Fibroblast of lung (primary cell): ENCODE measurements at regions not wholly inside any gene's neighbourhood (a gene's known extent, or its start where the extent isn't known, plus 50 kb on each side); places are given as distances from the start of the nearest gene placed in this dataset.

Experiments used
- DNase-seq, 2 donors: peaks; one replicate each; pipeline versions ENCODE4 v3.0.0 to v3.0.0-alpha.2; 2010; ENCODE audit warnings: low read depth in 2 of 2
- H2AFZ ChIP-seq: 2 replicates; pipeline ENCODE4 v1.5.1; 2012; ENCODE audit warnings: low read length, control low read depth, inconsistent platforms
- H3K27ac ChIP-seq: 2 replicates; pipeline ENCODE4 v1.5.1; 2011; ENCODE audit warnings: low read length, control low read depth; ENCODE audit not compliant: insufficient read depth
- H3K27me3 ChIP-seq: 2 replicates; pipeline ENCODE4 v1.5.1; 2011; ENCODE audit warnings: mild to moderate bottlenecking, low read length; ENCODE audit not compliant: control insufficient read depth, insufficient read depth
- H3K36me3 ChIP-seq: 2 replicates; pipeline ENCODE4 v1.5.1; 2011; ENCODE audit warnings: low read length; ENCODE audit not compliant: control insufficient read depth, insufficient read depth
- H3K4me1 ChIP-seq: 2 replicates; pipeline ENCODE4 v1.5.1; 2011; ENCODE audit warnings: low read length; ENCODE audit not compliant: control insufficient read depth, insufficient read depth; ENCODE audit errors: extremely low read depth
- H3K4me2 ChIP-seq: 2 replicates; pipeline ENCODE4 v1.5.1; 2011; ENCODE audit warnings: low read length, control low read depth; ENCODE audit not compliant: insufficient read depth; ENCODE audit errors: extremely low read depth
- H3K4me3 ChIP-seq, 4 experiments: fragments of 200-600 bp in 1 of 4; sonication (generic) in 1 of 4; replicated peaks in 1 of 4; 2 replicates each; pipeline ENCODE4 v1.5.1; 2011 to 2016; ENCODE audit warnings: low read length in 4 of 4, low read depth in 3 of 4, mild to moderate bottlenecking in 3 of 4, control low read depth in 2 of 4, inconsistent platforms in 1 of 4, mixed read lengths in 1 of 4; ENCODE audit not compliant: insufficient read depth in 1 of 4; ENCODE audit errors: control extremely low read depth in 1 of 4
- H3K79me2 ChIP-seq: 2 replicates; pipeline ENCODE4 v1.5.1; 2012; ENCODE audit warnings: mild to moderate bottlenecking, low read length, inconsistent platforms; ENCODE audit not compliant: control insufficient read depth, insufficient read depth
- H3K9ac ChIP-seq: 2 replicates; pipeline ENCODE4 v1.5.1; 2011; ENCODE audit warnings: mild to moderate bottlenecking, low read length, control low read depth; ENCODE audit not compliant: insufficient read depth
- H3K9me3 ChIP-seq: 2 replicates; pipeline ENCODE4 v1.5.1; 2012; ENCODE audit warnings: low read depth, low read length; ENCODE audit not compliant: control insufficient read depth, insufficient read depth
- H4K20me1 ChIP-seq: 2 replicates; pipeline ENCODE4 v1.5.1; 2011; ENCODE audit warnings: low read length; ENCODE audit not compliant: control insufficient read depth, insufficient read depth; ENCODE audit errors: extremely low read depth
- CTCF ChIP-seq, 2 donors: IDR thresholded peaks in 1 of 2; conservative IDR thresholded peaks in 1 of 2; 1 replicate in 1 of 2; 2 replicates in 1 of 2; pipeline ENCODE4 v1.5.1; 2011 to 2012; ENCODE audit warnings: low read length in 2 of 2, control low read depth in 1 of 2, inconsistent platforms in 1 of 2, low read depth in 1 of 2, mild to moderate bottlenecking in 1 of 2
- EZH2 ChIP-seq: IDR thresholded peaks from 2 replicates; pipeline ENCODE4 v1.5.1; 2012; ENCODE audit warnings: low read length, control low read depth, mild to moderate bottlenecking; ENCODE audit errors: missing control alignments

GRCh38 chr4:187160486-187160885, 436.8 kb upstream of the FAT1 start:
- Histone ChIP-seq H3K9ac (no peak overlapping the region), H3K27me3 (no peaks in the 10 kb centered on the region), H3K4me2 (no peak overlapping the region), H3K4me1 (no peaks in the 10 kb centered on the region), H3K9me3 (no peaks in the 10 kb centered on the region), H3K36me3 (no peaks in the 10 kb centered on the region), H4K20me1 (no peaks in the 10 kb centered on the region), H3K79me2 (no peaks in the 10 kb centered on the region), H3K4me3 (no peak overlapping the region), H2AFZ (no peak overlapping the region), H3K27ac (no peak overlapping the region)
- DNase-seq = no peak
- TF ChIP-seq CTCF (conservative IDR thresholded peaks at IDR 0.05 in 1 of 2, IDR thresholded peaks at IDR 0.05 in 1 of 2; ENCODE audit: low read depth in 1 of 2, low read length in 2 of 2) = no peak
- TF ChIP-seq EZH2 = no peak

GRCh38 chr4:187166886-187167512, 443.3 kb upstream of the FAT1 start:
- no peak for DNase-seq
- Histone ChIP-seq H3K4me2 (no peak overlapping the region), H3K36me3 (no peaks in the 10 kb centered on the region), H3K27me3 (no peaks in the 10 kb centered on the region), H3K9ac (no peak overlapping the region), H4K20me1 (no peaks in the 10 kb centered on the region), H3K27ac (no peak overlapping the region), H3K9me3 (no peaks in the 10 kb centered on the region), H2AFZ (no peak overlapping the region), H3K4me1 (no peaks in the 10 kb centered on the region), H3K79me2 (no peaks in the 10 kb centered on the region), H3K4me3 (no peak overlapping the region)
- TF ChIP-seq EZH2 (no peak), CTCF (conservative IDR thresholded peaks at IDR 0.05 in 1 of 2, IDR thresholded peaks at IDR 0.05 in 1 of 2; ENCODE audit: low read depth in 1 of 2, low read length in 2 of 2) (no peak)

GRCh38 chr4:187171706-187172339, 448.2 kb upstream of the FAT1 start:
- H3K9me3 ChIP-seq = no peaks in the 10 kb centered on the region
- no peaks in the 10 kb centered on the region for H3K36me3 ChIP-seq
- H3K27ac ChIP-seq = peak overlapping the region; percentile 23
- H3K27me3 ChIP-seq = no peaks in the 10 kb centered on the region
- no peak for TF ChIP-seq CTCF (conservative IDR thresholded peaks at IDR 0.05 in 1 of 2, IDR thresholded peaks at IDR 0.05 in 1 of 2; ENCODE audit: low read depth in 1 of 2, low read length in 2 of 2)
- no peak for TF ChIP-seq EZH2
- H3K79me2 ChIP-seq = no peaks in the 10 kb centered on the region
- peak; percentile 25 to 55 for DNase-seq
- peaks cover 2% of the 10 kb centered on the region for H3K4me1 ChIP-seq
- H3K4me3 ChIP-seq = peak overlapping the region in 1 of 4 experiments; percentile 6
- no peak overlapping the region for H3K9ac ChIP-seq
- H2AFZ ChIP-seq = peak overlapping the region; percentile 19
- H4K20me1 ChIP-seq = no peaks in the 10 kb centered on the region
- H3K4me2 ChIP-seq = peak overlapping the region; percentile 33
